Adrenal gland (tissue), 9 donors: ENCODE measurements at regions not wholly inside any gene's neighbourhood (a gene's known extent, or its start where the extent isn't known, plus 50 kb on each side); places are given as distances from the start of the nearest gene placed in this dataset.
"Not testable (repeated sequence)": the region's sequence is repeated elsewhere in the genome, so short reads cannot be mapped to it uniquely, and the experiment has no call there.

ENCODE experiments used
- DNase-seq, 7 donors: peaks; one replicate each; pipeline ENCODE4 v3.0.0-alpha.2; 2019 to 2020
- H3K27ac ChIP-seq, 5 donors: fragments of 200-600 bp; sonication (generic) in 4 of 5; 1 replicate in 3 of 5; 2 replicates in 2 of 5; pipeline versions ENCODE4 v1.5.1 to v1.8.0; 2016 to 2020; ENCODE audit warnings: mild to moderate bottlenecking in 1 of 5
- H3K27me3 ChIP-seq: fragments of 200-600 bp; 2 replicates; pipeline ENCODE4 v1.8.0; 2021
- H3K36me3 ChIP-seq, 2 donors: fragments of 200-600 bp; replicated peaks in 1 of 2; 1 replicate in 1 of 2; 2 replicates in 1 of 2; pipeline versions ENCODE4 v1.5.1 to v1.8.0; 2018 to 2022
- H3K4me1 ChIP-seq, 2 donors: fragments of 200-600 bp; replicated peaks in 1 of 2; 1 replicate in 1 of 2; 2 replicates in 1 of 2; pipeline versions ENCODE4 v1.5.1 to v1.8.0; 2018 to 2021
- H3K4me3 ChIP-seq, 4 donors: fragments of 200-600 bp; sonication (generic) in 3 of 4; one replicate each; pipeline ENCODE4 v1.5.1; 2016 to 2018
- H3K9me3 ChIP-seq, 3 donors: fragments of 200-600 bp; sonication (generic) in 1 of 3; replicated peaks in 1 of 3; 1 replicate in 2 of 3; 2 replicates in 1 of 3; pipeline versions ENCODE4 v1.5.1 to v1.8.0; 2016 to 2021
- POLR2A ChIP-seq, 2 donors: fragments of 450-650 bp; IDR thresholded peaks; one replicate each; pipeline ENCODE4 v1.6.1; 2017; ENCODE audit warnings: antibody characterized with exemption in 2 of 2, mild to moderate bottlenecking in 2 of 2, moderate library complexity in 1 of 2
- WGBS, 4 donors: extraction: QIAGEN DNeasy Blood & Tissue Kit in 2 of 4; methylation state at CpG; one replicate each; pipeline versions ENCODE4 v1.1.5 to v1.1.7; 2013 to 2017; 5-methylcytosine and 5-hydroxymethylcytosine counted together
- intact Hi-C, 2 donors: fragments of 100-400 bp; cut with DNase I; formaldehyde crosslinking; loops; one replicate each; pipeline versions ENCODE4 v1.14.1 to v1.15.0; 2022 to 2023
- TF ChIP-seq, protein P1 (sequence below), 6 experiments: fragments of 450-650 bp in 4 of 6; fragments of 200-600 bp in 2 of 6; sonication (generic) in 1 of 6; IDR thresholded peaks; 1 replicate in 5 of 6; 2 replicates in 1 of 6; pipeline versions ENCODE4 v1.5.1 to v1.8.0; 2016 to 2021; ENCODE audit warnings: antibody characterized with exemption in 6 of 6, mild to moderate bottlenecking in 2 of 6, moderate library complexity in 1 of 6
- donor health status: healthy with polysubstance abuse.
- donor health status: Bipolar disorder and iron deficiency.
- donor health status: DM: yes; HTN: yes; CAD: no.
- donor health status: DM: no; HTN: no; CAD: no.
- donor health status: DM: no; HTN: no; CAD: no.

DNA sequence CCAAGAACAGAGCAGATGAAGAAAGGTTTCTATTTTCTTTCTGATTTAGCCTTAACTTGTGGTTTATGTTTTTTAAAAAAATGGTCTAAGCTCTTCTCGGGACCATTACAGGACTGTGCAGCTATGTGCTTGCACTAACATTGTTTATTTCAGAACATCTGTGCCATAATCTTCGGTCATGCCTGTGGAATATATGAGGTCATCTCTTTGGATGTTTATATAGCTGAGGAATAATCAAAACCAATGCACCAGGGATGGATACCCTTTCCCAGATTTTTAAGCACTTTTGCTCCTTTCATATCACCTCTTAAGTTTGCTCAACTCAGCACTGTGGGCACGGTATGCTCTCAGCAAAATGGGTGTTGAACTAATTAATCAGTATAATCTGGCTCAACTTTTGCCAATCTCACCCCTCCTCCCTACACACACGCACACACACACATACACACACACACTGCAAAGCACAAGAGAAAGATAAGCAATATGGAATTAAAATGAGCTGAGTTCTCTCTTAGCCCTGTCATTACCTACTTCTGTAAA lies 268.5 kb upstream of the TMC3 start:
- DNase-seq: no peak
- no peaks in the 10 kb centered on the region for H3K9me3 ChIP-seq
- H3K4me3 ChIP-seq: no peak overlapping the region
- no peak overlapping the region for H3K27ac ChIP-seq
- H3K36me3 ChIP-seq: no peaks in the 10 kb centered on the region
- WGBS, 4 donors: 47 to 65% (median 58%) methylated on average over 4 of the region's 4 CpGs
- H3K4me1 ChIP-seq: no peaks in the 10 kb centered on the region
- TF ChIP-seq POLR2A (IDR thresholded peaks at IDR 0.05): no peak
- TF ChIP-seq, protein P1, sequence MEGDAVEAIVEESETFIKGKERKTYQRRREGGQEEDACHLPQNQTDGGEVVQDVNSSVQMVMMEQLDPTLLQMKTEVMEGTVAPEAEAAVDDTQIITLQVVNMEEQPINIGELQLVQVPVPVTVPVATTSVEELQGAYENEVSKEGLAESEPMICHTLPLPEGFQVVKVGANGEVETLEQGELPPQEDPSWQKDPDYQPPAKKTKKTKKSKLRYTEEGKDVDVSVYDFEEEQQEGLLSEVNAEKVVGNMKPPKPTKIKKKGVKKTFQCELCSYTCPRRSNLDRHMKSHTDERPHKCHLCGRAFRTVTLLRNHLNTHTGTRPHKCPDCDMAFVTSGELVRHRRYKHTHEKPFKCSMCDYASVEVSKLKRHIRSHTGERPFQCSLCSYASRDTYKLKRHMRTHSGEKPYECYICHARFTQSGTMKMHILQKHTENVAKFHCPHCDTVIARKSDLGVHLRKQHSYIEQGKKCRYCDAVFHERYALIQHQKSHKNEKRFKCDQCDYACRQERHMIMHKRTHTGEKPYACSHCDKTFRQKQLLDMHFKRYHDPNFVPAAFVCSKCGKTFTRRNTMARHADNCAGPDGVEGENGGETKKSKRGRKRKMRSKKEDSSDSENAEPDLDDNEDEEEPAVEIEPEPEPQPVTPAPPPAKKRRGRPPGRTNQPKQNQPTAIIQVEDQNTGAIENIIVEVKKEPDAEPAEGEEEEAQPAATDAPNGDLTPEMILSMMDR (IDR thresholded peaks at IDR 0.05): no peak
- intact Hi-C loops: no loop called here
- no peaks in the 10 kb centered on the region for H3K27me3 ChIP-seq

DNA sequence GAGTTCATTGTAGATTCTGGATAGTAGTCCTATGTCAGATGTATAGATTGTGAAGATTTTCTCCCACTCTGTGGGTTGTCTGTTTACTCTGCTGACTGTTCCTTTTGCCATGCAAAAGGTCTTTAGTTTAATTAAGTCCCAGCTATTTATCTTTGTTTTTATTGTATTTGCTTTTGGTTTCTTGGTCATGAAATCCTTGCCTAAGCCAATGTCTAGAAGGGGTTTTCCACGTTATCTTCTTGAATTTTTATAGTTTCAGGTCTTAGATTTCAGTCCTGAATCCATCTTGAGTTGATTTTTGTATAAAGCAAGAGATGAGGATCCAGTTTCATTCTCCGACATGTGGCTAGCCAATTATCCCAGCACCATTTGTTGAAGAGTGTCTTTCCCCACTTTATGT lies 262.1 kb upstream of the TMC3 start:
- WGBS, 4 donors: 69 to 83% (median 72%) methylated on average over 2 of the region's 2 CpGs
- H3K4me1 ChIP-seq, H3K27ac ChIP-seq, H3K4me3 ChIP-seq, DNase-seq, H3K9me3 ChIP-seq, H3K27me3 ChIP-seq, H3K36me3 ChIP-seq, intact Hi-C loops: not testable (repeated sequence)

DNA sequence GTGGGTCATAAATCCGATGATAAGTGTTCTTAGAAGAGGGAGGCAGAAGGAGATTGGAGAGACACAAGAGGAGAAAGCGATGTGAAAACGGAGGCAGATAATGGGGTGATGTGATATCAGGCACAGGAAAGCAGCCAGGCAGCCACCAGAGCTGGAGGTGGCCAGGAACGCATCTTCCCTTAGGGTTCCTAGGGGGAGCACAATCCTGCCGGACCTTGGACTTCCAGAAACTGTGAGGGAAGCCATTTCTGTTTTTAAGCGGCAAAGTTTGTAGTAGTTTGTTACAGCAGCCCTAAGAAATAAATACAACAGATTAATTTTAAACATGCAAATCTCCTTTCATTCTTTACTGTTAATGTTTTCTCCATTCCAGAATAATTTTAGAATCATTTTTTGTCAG lies 259.9 kb upstream of the TMC3 start:
- TF ChIP-seq, protein P1 (IDR thresholded peaks at IDR 0.05): no peak
- TF ChIP-seq POLR2A (IDR thresholded peaks at IDR 0.05): no peak
- H3K9me3 ChIP-seq: no peaks in the 10 kb centered on the region
- 73 to 82% (median 75%) methylated on average over 6 of the region's 6 CpGs for WGBS, 4 donors
- no peaks in the 10 kb centered on the region for H3K36me3 ChIP-seq
- no peak for DNase-seq
- intact Hi-C loops: no loop called here
- H3K4me1 ChIP-seq: no peaks in the 10 kb centered on the region
- H3K4me3 ChIP-seq: no peak overlapping the region
- no peak overlapping the region for H3K27ac ChIP-seq
- no peaks in the 10 kb centered on the region for H3K27me3 ChIP-seq

DNA sequence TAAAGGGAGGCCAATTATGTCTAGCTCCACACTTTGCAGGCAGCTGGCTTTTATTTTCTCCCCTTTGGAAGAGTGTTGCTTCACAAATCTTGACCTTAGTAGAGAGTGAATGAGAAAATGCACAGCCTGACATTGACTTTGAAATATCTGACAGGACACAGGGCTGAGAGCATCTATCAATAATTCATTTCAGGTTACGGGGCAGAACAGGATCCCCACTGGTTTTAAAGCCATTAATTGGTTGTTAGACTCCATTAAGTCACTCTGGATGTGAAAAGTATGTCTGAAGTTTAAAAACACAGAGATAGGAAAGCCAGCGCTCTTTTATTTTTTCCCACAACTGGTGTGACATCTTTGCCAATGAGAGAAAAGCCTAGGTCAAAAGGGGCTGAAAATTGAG lies 251.9 kb upstream of the TMC3 start:
- no peaks in the 10 kb centered on the region for H3K9me3 ChIP-seq
- H3K4me3 ChIP-seq: no peak overlapping the region
- intact Hi-C loops: no loop called here
- H3K4me1 ChIP-seq: no peaks in the 10 kb centered on the region
- H3K36me3 ChIP-seq: no peaks in the 10 kb centered on the region
- 40 to 57% (median 53%) methylated on average over 2 of the region's 2 CpGs for WGBS, 4 donors
- no peaks in the 10 kb centered on the region for H3K27me3 ChIP-seq
- no peak for DNase-seq
- TF ChIP-seq, protein P1 (IDR thresholded peaks at IDR 0.05): no peak
- no peak for TF ChIP-seq POLR2A (IDR thresholded peaks at IDR 0.05)
- no peak overlapping the region for H3K27ac ChIP-seq

DNA sequence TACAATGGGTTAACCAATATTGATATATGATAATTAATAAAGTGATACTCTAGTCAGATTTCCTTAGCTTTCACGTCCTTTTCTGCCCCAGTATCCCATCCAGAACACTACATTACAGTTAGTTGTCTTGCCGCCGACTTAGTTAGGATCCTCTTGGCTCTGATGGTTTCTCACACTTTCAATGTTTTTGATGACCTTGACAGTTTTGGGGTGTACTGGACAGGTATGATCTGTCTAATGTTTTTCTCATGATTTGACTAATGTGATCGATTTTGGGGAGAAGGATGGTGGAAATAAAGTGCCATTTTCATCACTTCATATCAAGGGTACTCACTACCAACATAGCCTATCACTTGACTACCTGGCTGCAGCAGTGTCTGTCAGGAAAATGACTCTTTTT lies 245.0 kb upstream of the TMC3 start:
- no peak for DNase-seq
- H3K27me3 ChIP-seq: peaks cover 7% of the 10 kb centered on the region
- no peaks in the 10 kb centered on the region for H3K36me3 ChIP-seq
- TF ChIP-seq POLR2A (IDR thresholded peaks at IDR 0.05): no peak
- TF ChIP-seq, protein P1 (IDR thresholded peaks at IDR 0.05): no peak
- intact Hi-C loops: no loop called here
- no peak overlapping the region for H3K4me3 ChIP-seq
- no peaks in the 10 kb centered on the region for H3K4me1 ChIP-seq
- H3K27ac ChIP-seq: no peak overlapping the region
- 72 to 85% (median 83%) methylated on average over 4 of the region's 4 CpGs for WGBS, 4 donors
- no peaks in the 10 kb centered on the region for H3K9me3 ChIP-seq
